ENCODE measurements at regions not wholly inside any gene's neighbourhood (a gene's known extent, or its start where the extent isn't known, plus 50 kb on each side); places are given as distances from the start of the nearest gene placed in this dataset.

- TF ChIP-seq CTCF (conservative IDR thresholded peaks at IDR 0.05; ENCODE audit: low read depth, low read length), result no peak
- no peak for TF ChIP-seq EZH2 (IDR thresholded peaks at IDR 0.05; ENCODE audit: low read length, unreplicated experiment)
These were observed 1332.4 kb downstream of the AACS start for GRCh38 chr12:126397660-126398059.

Data from PC-3 (cell line).